ENCODE measurements at regions not wholly inside any gene's neighbourhood (a gene's known extent, or its start where the extent isn't known, plus 50 kb on each side); places are given as distances from the start of the nearest gene placed in this dataset.

- Histone ChIP-seq H3K27ac (ENCODE audit: low read length) (no peak overlapping the region), H3K4me3 (ENCODE audit: low read length) (no peak overlapping the region), H3K9me2 (replicated peaks; ENCODE audit: insufficient read depth, low read length) (no peaks in the 10 kb centered on the region), H3K79me2 (ENCODE audit: low read length) (no peaks in the 10 kb centered on the region), H3F3A (ENCODE audit: insufficient read depth, low read length) (no peaks in the 10 kb centered on the region), H3K36me3 (replicated peaks; ENCODE audit: insufficient read depth, low read length) (no peaks in the 10 kb centered on the region), H3K27me3 (replicated peaks; ENCODE audit: insufficient read depth, low read length) (no peaks in the 10 kb centered on the region), H3K4me1 (ENCODE audit: low read length) (no peaks in the 10 kb centered on the region), H4K20me1 (ENCODE audit: insufficient read depth, low read length) (no peaks in the 10 kb centered on the region), H3K9ac (ENCODE audit: low read length) (no peak overlapping the region), H3K4me2 (ENCODE audit: low read depth, low read length) (no peak overlapping the region), H3K9me3 (replicated peaks; ENCODE audit: insufficient read depth, low read length) (no peaks in the 10 kb centered on the region), H2AFZ (ENCODE audit: low read length) (no peak overlapping the region)
- TF ChIP-seq EZH2phosphoT487 (IDR thresholded peaks at IDR 0.05; ENCODE audit: low read length) (no peak), CTCF (IDR thresholded peaks at IDR 0.05; ENCODE audit: low read length) (no peak), EZH2 (optimal IDR thresholded peaks at IDR 0.05; ENCODE audit: low read depth, low read length) (no peak)
- no peak for DNase-seq
Measured at GRCh38 chr2:41663056-41663455, 384.8 kb upstream of the PKDCC start.

GRCh38 chr2:41668529-41668928 is 379.3 kb upstream of the PKDCC start:
- Histone ChIP-seq H3K36me3 (replicated peaks; ENCODE audit: insufficient read depth, low read length) (no peaks in the 10 kb centered on the region), H3K9me2 (replicated peaks; ENCODE audit: insufficient read depth, low read length) (no peaks in the 10 kb centered on the region), H4K20me1 (ENCODE audit: insufficient read depth, low read length) (no peaks in the 10 kb centered on the region), H3K9me3 (replicated peaks; ENCODE audit: insufficient read depth, low read length) (no peaks in the 10 kb centered on the region), H3K27ac (ENCODE audit: low read length) (no peak overlapping the region), H3K4me2 (ENCODE audit: low read depth, low read length) (no peak overlapping the region), H3F3A (ENCODE audit: insufficient read depth, low read length) (no peaks in the 10 kb centered on the region), H2AFZ (ENCODE audit: low read length) (no peak overlapping the region), H3K79me2 (ENCODE audit: low read length) (no peaks in the 10 kb centered on the region), H3K27me3 (replicated peaks; ENCODE audit: insufficient read depth, low read length) (no peaks in the 10 kb centered on the region), H3K9ac (ENCODE audit: low read length) (no peak overlapping the region), H3K4me1 (ENCODE audit: low read length) (no peaks in the 10 kb centered on the region), H3K4me3 (ENCODE audit: low read length) (no peak overlapping the region)
- no peak for TF ChIP-seq CTCF (IDR thresholded peaks at IDR 0.05; ENCODE audit: low read length)
- no peak for TF ChIP-seq EZH2phosphoT487 (IDR thresholded peaks at IDR 0.05; ENCODE audit: low read length)
- no peak for TF ChIP-seq EZH2 (optimal IDR thresholded peaks at IDR 0.05; ENCODE audit: low read depth, low read length)
- DNase-seq, result no peak

DNA sequence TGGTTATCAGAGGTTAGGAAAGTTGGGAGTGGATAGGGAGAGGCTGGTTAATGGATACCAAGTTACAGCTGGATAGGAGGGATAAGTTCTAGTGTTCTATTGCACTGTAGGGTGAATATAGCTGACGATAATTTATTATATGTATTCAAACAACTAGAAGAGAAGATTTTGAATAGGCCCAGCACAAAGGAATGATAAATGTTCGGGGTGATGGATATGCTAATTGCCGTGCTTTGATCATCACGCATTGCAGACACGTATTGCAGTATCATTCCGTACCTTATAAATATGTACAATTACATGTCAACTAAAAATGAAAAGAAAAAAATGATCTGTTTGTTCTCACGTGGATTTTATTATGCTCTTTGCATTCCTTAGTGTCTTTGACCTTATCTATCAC is 369.2 kb upstream of the PKDCC start:
- Histone ChIP-seq H3K36me3 (replicated peaks; ENCODE audit: insufficient read depth, low read length) (no peaks in the 10 kb centered on the region), H3K9me2 (replicated peaks; ENCODE audit: insufficient read depth, low read length) (no peaks in the 10 kb centered on the region), H3K27ac (ENCODE audit: low read length) (no peak overlapping the region), H3K79me2 (ENCODE audit: low read length) (no peaks in the 10 kb centered on the region), H3K4me1 (ENCODE audit: low read length) (no peaks in the 10 kb centered on the region), H3K9me3 (replicated peaks; ENCODE audit: insufficient read depth, low read length) (no peaks in the 10 kb centered on the region), H3K4me2 (ENCODE audit: low read depth, low read length) (no peak overlapping the region), H3K9ac (ENCODE audit: low read length) (no peak overlapping the region), H4K20me1 (ENCODE audit: insufficient read depth, low read length) (no peaks in the 10 kb centered on the region), H3F3A (ENCODE audit: insufficient read depth, low read length) (no peaks in the 10 kb centered on the region), H3K27me3 (replicated peaks; ENCODE audit: insufficient read depth, low read length) (no peaks in the 10 kb centered on the region), H2AFZ (ENCODE audit: low read length) (no peak overlapping the region), H3K4me3 (ENCODE audit: low read length) (no peak overlapping the region)
- no peak for DNase-seq
- TF ChIP-seq CTCF (IDR thresholded peaks at IDR 0.05; ENCODE audit: low read length) (no peak), EZH2phosphoT487 (IDR thresholded peaks at IDR 0.05; ENCODE audit: low read length) (no peak), EZH2 (optimal IDR thresholded peaks at IDR 0.05; ENCODE audit: low read depth, low read length) (no peak)

Measured in MM.1S (cell line).